NCI-H774 (cell line): ENCODE measurements at regions not wholly inside any gene's neighbourhood (a gene's known extent, or its start where the extent isn't known, plus 50 kb on each side); places are given as distances from the start of the nearest gene placed in this dataset.

Experiments used
- DNase-seq: peaks from one replicate; lab custom pipeline; 2025; lab: John Stamatoyannopoulos, UW

DNA sequence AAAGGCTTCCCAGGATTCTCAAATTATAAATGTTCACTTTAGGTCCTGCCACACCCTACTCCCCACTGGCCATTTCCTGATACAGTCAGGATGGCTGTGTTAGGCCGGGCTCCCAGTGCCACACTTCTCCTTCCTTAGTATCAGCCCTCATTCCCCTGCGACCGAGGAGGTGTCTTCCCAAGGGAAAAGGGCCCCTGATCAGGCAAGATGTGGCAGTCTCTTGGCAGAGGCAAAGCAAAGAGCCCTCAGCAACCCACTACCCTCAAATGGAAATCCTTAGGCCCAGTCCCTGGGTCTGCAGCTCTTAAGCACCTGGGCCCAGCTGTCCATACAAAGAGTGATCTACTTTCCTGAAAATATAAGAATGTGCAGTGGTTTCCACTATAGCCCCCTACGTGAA, 96.5 kb upstream of the VASH1 start:
- no peak for DNase-seq

GRCh38 chr14:76666746-76667145, 94.5 kb upstream of the VASH1 start:
- no peak for DNase-seq

DNA sequence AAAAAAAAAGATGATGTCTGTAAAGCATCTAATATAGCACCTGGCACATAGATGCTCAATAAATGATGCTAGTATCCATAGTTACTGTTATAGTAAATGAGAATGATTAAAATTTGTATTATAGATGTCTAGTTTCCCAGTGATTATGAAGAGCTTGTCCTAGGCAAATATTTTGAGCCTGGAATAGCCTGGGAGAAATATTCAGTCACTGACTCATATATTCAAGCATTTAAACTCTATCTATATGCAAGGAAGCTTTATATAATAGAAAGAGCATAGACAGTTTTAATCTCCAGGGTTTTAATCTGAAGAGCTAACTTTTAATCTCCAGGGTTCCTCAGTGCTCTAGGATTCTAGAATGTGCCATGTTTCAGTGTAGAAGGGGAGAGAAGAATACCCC, 91.5 kb upstream of the VASH1 start:
- DNase-seq: no peak

- no peak for DNase-seq
Measured at GRCh38 chr14:76672123-76672522, 89.1 kb upstream of the VASH1 start.

DNA sequence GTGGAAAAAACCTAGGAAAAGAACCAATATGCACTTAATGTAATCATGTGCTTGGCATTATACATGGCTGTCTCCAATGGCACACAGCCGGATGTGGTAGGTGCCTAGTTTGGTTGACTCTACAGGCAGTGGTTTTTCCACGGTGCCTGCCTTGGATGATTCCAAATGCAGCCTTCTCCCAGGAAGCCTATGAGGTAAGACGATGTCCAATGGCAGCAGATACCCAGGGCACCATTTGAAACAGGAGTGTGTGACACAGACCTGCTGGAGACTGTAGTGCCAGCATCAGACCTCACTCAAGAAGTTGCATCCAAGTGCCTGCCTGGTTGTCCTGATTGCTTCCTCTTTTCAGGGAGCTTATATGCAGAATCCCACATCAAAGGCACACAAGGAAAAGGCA, 88.0 kb upstream of the VASH1 start:
- DNase-seq: no peak

GRCh38 chr14:76675046-76675445, 86.2 kb upstream of the VASH1 start:
- no peak for DNase-seq

- DNase-seq: no peak
Measured at GRCh38 chr14:76676539-76676938, 84.7 kb upstream of the VASH1 start.

DNA sequence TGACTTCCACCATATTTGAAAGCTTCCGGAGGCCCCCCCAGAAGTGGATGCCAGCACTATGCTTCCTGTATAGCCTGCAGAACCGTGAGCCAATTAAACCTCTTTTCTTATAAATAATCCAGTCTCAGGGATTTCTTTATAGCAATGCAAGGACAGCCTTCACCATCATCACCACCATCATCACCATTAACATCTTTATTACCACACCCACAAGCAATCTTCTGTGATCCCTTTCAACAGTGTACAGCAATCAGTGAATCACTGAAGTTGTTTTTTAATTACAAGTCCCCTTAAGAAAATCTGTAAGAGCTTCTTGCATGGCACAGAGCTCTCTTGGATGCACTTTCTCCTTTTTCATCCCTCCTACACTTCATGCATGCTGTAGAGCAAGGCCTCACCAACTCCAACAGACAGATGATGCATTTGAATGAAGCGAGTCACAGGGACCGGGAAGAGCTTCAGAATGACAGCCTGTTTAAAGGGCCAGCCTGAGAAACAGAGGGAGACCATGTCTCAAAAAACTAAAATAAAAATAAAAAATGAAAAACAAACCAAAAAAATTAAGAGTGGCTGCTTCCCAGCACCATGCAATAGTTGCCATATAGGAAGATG, 83.6 kb upstream of the VASH1 start:
- DNase-seq: no peak

DNA sequence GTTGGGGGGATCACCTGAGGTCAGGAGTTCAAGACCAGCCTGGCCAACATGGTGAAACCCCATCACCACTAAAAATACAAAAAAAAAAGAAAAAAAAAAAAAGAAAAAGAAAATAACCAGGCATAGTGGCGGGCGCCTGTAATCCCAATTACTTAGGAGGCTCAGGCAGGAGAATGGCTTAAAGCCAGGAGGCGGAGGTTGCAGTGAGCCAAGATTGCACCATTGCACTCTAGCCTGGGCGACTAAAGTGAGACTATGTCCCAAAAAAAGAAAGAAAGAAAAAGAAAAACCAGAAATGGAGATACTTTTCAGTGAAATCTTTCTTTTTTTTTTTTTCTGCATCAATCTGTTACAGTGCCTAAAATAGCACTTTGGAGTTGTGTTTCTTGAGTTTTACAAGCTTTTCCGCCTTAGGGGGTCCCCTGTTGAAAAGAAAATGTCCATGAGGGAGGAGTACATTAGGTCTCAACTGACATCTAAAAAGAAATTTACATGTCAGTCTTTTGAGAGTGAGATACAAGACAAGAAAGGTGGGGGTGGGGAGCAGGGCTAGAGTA, 82.9 kb upstream of the VASH1 start:
- no peak for DNase-seq

- DNase-seq: no peak
Measured at GRCh38 chr14:76682367-76682766, 78.9 kb upstream of the VASH1 start.

- DNase-seq: no peak
Measured at GRCh38 chr14:76686646-76687045, 74.6 kb upstream of the VASH1 start.

DNA sequence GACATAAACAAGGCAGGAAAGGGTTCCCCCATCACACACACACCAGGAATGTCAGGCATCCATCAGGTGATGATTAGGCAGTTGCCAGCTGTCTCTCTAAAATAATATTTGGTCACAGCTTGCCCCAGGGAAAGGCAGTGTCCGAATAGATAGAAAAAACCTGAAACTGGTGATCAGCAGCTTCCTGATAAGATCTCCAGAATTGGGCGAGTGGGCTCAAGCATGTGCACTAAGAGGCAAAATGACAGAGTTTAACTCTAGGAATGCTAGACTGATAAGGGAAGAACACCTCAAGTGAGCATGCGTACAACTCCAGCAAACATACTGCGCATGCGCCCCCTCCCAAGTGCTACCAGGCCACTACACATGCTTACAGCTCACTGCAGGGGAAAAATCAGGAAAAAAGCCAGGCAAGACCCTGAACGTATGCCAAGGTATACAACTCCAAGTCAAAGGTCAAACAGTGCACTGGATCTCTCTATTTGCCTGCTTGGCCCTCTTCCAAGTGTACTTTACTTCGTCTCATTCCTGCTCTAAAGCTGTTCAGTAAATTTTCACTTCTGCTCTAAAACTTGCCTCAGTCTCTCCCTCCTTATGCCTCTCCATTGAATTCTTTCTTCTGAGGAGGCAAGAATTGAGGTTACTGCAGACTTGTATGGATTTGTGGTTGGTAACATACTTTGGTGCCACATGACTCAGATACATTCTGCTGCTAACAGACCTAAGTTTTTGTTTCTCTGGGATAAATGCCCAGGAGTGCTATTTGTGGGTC, 73.5 kb upstream of the VASH1 start:
- DNase-seq: no peak

GRCh38 chr14:76688383-76688671, 72.9 kb upstream of the VASH1 start:
- DNase-seq: no peak

DNA sequence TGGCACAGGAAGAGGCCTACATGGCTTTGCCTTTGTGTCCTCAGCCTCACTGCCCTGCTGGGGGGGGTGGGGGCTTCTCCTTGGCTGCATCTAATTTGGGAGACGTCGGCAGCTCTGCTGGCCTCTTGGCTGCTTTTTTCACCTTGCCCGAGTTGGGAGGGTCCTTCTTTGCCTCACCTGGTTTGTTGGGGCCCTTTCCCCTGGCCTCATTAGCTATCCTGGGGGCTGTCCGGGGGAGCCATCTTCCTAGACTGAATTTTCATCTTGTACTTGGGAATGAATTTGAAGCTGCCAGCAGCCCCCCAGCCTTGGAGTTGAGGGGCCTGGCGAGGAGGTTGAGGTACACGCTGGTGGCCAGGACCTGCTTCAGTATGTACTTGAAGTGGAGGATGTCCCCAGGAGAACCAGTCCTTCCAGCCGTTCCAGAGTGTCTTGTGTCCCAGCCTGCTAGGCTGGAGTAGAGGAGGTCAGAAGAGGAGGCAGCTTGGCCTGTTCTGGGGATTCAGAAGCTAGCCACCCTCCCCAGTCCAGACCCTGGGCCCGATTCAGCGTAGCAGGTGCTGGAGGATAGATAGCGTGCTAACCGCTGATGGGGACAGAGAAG, 70.7 kb upstream of the VASH1 start:
- no peak for DNase-seq

- no peak for DNase-seq
Measured at GRCh38 chr14:76694106-76694505, 67.2 kb upstream of the VASH1 start.

GRCh38 chr14:76695263-76695920, 65.9 kb upstream of the VASH1 start:
- DNase-seq: no peak

DNA sequence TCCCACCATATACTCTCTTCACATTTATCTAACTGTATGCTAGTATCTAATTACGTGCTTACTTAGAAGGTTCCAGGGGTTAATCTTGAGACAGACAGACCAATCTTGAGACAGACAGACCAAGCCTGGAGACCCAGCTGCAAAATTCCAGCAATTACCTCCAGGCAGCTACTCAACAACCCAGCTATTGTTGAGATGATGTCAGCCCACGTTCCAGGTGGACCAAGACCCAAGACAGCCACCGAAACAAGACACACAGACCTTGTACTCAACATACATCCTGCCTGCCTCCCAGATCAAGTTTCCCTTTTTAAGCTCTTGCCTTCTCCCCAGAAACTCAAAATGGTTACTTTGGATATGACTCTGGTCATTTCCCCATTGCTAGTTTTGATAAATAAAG, 64.9 kb upstream of the VASH1 start:
- no peak for DNase-seq

DNA sequence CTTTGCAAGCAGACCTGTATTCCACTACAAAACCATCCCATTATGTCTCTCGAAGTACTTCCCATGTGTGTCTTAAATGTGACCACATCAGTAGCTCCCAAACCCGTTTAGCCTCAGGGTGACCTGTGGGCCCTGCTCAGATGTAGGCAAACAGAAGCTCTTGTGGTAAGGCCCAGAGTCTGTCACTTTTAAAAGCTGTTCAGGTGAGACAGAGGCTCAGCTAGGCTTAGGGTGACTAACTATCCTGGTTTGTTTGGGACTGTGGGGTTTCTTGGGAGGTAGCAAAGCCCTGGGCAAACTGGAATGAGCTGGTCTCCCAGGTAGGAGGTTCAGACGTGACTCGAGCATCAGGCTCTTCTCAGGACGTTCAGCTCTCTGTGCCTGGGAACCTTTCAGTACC, 64.5 kb upstream of the VASH1 start:
- no peak for DNase-seq

DNA sequence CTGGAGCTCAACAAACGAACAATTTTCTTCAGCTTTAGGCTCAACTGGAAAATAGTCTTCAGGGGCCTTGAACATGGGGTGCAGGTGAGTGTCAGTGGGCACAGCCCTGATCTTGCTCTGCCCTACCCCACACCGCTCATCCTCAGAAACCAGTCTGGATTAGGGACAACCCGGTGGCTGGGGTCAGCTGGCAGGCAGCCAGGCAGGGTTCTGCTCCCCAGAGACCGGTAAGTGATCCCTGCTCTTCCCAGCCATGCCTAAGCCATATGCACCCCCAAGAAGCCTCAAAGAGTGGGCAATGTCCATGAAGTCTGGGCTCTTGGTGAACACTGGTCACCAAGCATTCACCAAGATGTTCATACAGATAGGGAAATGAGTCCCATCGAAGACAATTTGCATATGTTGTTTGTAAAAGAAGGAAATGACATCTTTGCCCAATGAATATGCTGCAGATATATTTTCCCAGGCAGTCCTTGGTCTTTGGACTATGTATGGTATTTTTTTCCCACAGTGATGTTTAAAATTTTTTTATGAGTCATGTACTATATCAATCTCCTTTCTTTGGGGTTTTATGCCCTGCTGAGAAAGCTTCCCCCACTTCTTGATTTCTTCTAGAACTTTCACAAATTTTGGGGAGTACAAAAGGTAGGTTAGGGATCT, 63.9 kb upstream of the VASH1 start:
- no peak for DNase-seq

- no peak for DNase-seq
Measured at GRCh38 chr14:76698191-76698590, 63.1 kb upstream of the VASH1 start.

GRCh38 chr14:76698631-76699030, 62.6 kb upstream of the VASH1 start:
- no peak for DNase-seq

GRCh38 chr14:76699209-76699938, 61.9 kb upstream of the VASH1 start:
- no peak for DNase-seq
